ENCODE measurements at regions not wholly inside any gene's neighbourhood (a gene's known extent, or its start where the extent isn't known, plus 50 kb on each side); places are given as distances from the start of the nearest gene placed in this dataset.

DNA sequence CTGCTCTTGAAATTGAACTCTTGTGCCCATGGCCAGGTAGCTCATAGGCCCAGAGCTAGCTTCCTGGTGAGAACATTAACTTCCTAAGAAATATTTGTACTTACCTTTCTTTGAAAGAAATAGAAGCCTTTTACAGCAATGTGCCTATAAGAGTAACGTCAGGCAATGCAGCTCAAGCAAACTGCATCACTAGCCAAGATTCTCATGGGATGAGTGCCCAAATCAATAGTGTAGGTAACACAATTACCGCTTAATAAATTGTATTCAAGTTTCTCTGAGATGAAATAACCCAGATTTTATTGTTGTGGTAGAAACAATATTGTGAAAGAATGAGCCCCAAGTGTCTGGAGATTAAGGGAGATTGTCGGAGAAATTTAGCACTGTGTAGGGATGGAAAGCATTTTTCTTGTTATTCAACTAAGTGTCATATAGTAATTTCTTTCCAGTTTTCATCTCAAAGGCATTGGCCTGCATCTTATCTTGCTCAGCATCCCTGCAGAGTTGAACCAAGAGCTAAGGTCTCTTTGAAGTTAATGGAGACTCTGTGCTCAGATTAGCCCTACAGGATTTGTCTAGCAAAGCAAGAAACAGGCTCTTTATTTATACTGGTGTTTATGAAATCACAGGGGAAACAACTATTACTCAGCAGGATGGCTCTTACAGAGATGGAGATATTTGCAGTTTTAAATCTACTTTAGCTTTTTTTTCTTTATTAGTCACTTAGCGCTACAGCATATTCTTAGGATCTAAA, 321.0 kb upstream of the PDGFD start:
- no peak for DNase-seq (ENCODE audit: low read depth)
- in situ Hi-C loops (cut with HindIII; ENCODE audit: low sequenced_read_pairs) = no loop called here
- TF ChIP-seq, protein P1, sequence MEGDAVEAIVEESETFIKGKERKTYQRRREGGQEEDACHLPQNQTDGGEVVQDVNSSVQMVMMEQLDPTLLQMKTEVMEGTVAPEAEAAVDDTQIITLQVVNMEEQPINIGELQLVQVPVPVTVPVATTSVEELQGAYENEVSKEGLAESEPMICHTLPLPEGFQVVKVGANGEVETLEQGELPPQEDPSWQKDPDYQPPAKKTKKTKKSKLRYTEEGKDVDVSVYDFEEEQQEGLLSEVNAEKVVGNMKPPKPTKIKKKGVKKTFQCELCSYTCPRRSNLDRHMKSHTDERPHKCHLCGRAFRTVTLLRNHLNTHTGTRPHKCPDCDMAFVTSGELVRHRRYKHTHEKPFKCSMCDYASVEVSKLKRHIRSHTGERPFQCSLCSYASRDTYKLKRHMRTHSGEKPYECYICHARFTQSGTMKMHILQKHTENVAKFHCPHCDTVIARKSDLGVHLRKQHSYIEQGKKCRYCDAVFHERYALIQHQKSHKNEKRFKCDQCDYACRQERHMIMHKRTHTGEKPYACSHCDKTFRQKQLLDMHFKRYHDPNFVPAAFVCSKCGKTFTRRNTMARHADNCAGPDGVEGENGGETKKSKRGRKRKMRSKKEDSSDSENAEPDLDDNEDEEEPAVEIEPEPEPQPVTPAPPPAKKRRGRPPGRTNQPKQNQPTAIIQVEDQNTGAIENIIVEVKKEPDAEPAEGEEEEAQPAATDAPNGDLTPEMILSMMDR (IDR thresholded peaks at IDR 0.05; ENCODE audit: low read depth, low read length, missing control alignments) = no peak
- H3K4me3 ChIP-seq (ENCODE audit: low read depth, low read length) = no peak overlapping the region

DNA sequence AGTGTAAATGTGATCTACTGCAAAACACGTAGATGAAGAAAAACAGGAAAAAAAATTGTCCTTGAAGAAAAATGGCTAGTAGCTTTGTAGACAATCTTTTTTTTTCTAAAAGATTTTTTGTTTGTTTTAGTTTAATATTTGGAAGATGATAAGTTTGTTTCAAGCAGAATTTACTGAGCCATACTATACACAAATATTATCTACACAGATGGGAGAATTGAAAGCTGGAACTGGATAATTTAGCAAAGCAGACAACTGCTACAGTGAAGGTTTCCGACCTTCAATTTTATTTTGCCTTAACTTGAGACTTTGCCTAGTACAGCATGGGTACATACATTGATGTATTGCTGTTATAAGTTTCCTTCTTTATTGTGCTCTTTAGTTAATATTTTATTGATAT, 313.0 kb upstream of the PDGFD start:
- no peak overlapping the region for H3K4me3 ChIP-seq (ENCODE audit: low read depth, low read length)
- no peak for DNase-seq (ENCODE audit: low read depth)
- TF ChIP-seq, protein P1 (IDR thresholded peaks at IDR 0.05; ENCODE audit: low read depth, low read length, missing control alignments) = no peak
- in situ Hi-C loops (cut with HindIII; ENCODE audit: low sequenced_read_pairs) = no loop called here

DNA sequence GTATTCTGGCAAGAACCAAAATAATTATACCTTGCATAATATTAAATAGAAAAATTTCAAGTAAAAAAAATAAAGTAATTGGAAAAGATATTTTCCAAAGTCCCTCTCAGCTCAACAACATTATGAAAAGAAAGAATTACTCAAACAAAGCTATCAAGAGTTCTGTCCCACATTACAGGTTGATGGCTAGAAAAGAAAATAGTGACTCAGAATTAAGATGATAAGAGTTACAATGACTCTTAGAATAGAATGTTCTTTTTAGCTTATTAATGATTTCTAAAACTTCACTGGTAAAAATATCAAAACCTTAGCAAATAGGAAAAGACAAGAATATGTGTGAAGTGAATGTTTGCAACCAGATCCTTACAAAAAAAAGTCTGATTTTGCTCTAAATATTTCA, 312.5 kb upstream of the PDGFD start:
- in situ Hi-C loops (cut with HindIII; ENCODE audit: low sequenced_read_pairs) = no loop called here
- H3K4me3 ChIP-seq (ENCODE audit: low read depth, low read length) = no peak overlapping the region
- DNase-seq (ENCODE audit: low read depth) = no peak
- TF ChIP-seq, protein P1 (IDR thresholded peaks at IDR 0.05; ENCODE audit: low read depth, low read length, missing control alignments) = no peak

- no peak overlapping the region for H3K4me3 ChIP-seq (ENCODE audit: low read depth, low read length)
- TF ChIP-seq, protein P1 (IDR thresholded peaks at IDR 0.05; ENCODE audit: low read depth, low read length, missing control alignments) = no peak
- in situ Hi-C loops (cut with HindIII; ENCODE audit: low sequenced_read_pairs) = loop anchor here (10.0 kb wide), 1 partner anchor 63 kb away; no protein-coding TSS in a partner anchor
- no peak for DNase-seq (ENCODE audit: low read depth)
Measured at GRCh38 chr11:104467404-104467803, 303.5 kb upstream of the PDGFD start.

- no peak overlapping the region for H3K4me3 ChIP-seq (ENCODE audit: low read depth, low read length)
- no peak for DNase-seq (ENCODE audit: low read depth)
- TF ChIP-seq, protein P1 (IDR thresholded peaks at IDR 0.05; ENCODE audit: low read depth, low read length, missing control alignments) = no peak
- in situ Hi-C loops (cut with HindIII; ENCODE audit: low sequenced_read_pairs) = loop anchor here (10.0 kb wide), 1 partner anchor 61 kb away; no protein-coding TSS in a partner anchor
Measured at GRCh38 chr11:104465321-104465720, 301.4 kb upstream of the PDGFD start.

DNA sequence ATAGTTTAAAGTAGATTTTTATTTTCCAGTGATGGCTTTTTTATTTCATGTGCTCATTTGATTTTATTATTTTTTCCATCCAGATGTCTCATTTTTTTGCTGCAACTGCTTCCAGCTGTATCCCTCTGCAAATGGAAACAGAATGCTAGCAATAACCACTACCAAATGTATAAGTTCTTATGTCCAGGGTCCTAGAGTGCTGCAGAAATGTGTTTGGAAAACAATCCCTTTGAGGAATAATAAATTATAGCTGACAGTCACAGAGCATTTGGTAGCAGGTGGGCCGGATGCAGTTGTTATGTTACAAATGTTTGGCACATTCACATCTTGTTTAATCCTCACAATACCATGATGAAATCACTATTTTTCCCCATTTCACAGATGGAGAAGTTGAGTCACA, 300.7 kb upstream of the PDGFD start:
- in situ Hi-C loops (cut with HindIII; ENCODE audit: low sequenced_read_pairs) = loop anchor here (10.0 kb wide), 1 partner anchor 60 kb away; no protein-coding TSS in a partner anchor
- TF ChIP-seq, protein P1 (IDR thresholded peaks at IDR 0.05; ENCODE audit: low read depth, low read length, missing control alignments) = no peak
- H3K4me3 ChIP-seq (ENCODE audit: low read depth, low read length) = no peak overlapping the region
- no peak for DNase-seq (ENCODE audit: low read depth)
